Spleen (tissue), 11 donors: ENCODE measurements at regions not wholly inside any gene's neighbourhood (a gene's known extent, or its start where the extent isn't known, plus 50 kb on each side); places are given as distances from the start of the nearest gene placed in this dataset.

Experiments used
- DNase-seq: peaks from one replicate; pipeline ENCODE4 v3.0.0-alpha.2; 2020
- H3K27ac ChIP-seq, 8 donors: fragments of 200-600 bp; sonication (generic) in 7 of 8; 1 replicate in 4 of 8; 2 replicates in 4 of 8; pipeline versions ENCODE4 v1.5.0 to v1.8.0; 2016 to 2021; ENCODE audit warnings: inconsistent platforms in 4 of 8, mild to moderate bottlenecking in 4 of 8, moderate library complexity in 1 of 8
- H3K27me3 ChIP-seq, 7 donors: fragments of 200-600 bp; sonication (generic) in 6 of 7; replicated peaks in 1 of 7; 1 replicate in 4 of 7; 2 replicates in 3 of 7; pipeline versions ENCODE4 v1.5.0 to v1.8.0; 2016 to 2021; ENCODE audit warnings: inconsistent platforms in 3 of 7, mild to moderate bottlenecking in 1 of 7
- H3K36me3 ChIP-seq, 6 donors: fragments of 200-600 bp; sonication (generic) in 5 of 6; 1 replicate in 4 of 6; 2 replicates in 2 of 6; pipeline versions ENCODE4 v1.5.0 to v1.8.0; 2016 to 2021; ENCODE audit warnings: inconsistent platforms in 2 of 6
- H3K4me1 ChIP-seq, 6 donors: fragments of 200-600 bp; sonication (generic) in 5 of 6; 1 replicate in 3 of 6; 2 replicates in 3 of 6; pipeline versions ENCODE4 v1.5.0 to v1.8.0; 2016 to 2021; ENCODE audit warnings: inconsistent platforms in 3 of 6
- H3K4me3 ChIP-seq, 8 donors: fragments of 200-600 bp; sonication (generic) in 7 of 8; 1 replicate in 4 of 8; 2 replicates in 4 of 8; pipeline versions ENCODE4 v1.5.0 to v1.8.0; 2016 to 2021; ENCODE audit warnings: inconsistent platforms in 4 of 8, mild to moderate bottlenecking in 4 of 8, moderate library complexity in 2 of 8
- H3K9me3 ChIP-seq, 8 donors: fragments of 200-600 bp; sonication (generic) in 7 of 8; 1 replicate in 4 of 8; 2 replicates in 4 of 8; pipeline versions ENCODE4 v1.5.0 to v1.8.0; 2016 to 2021; ENCODE audit warnings: inconsistent platforms in 4 of 8
- CTCF ChIP-seq, 11 experiments: fragments of 200-600 bp in 7 of 11; fragments of 450-650 bp in 4 of 11; sonication (generic) in 4 of 11; IDR thresholded peaks in 8 of 11; conservative IDR thresholded peaks in 3 of 11; 1 replicate in 7 of 11; 2 replicates in 4 of 11; pipeline versions ENCODE4 v1.4.0 to v1.8.0; 2016 to 2021; ENCODE audit warnings: antibody characterized with exemption in 11 of 11, inconsistent platforms in 4 of 11, mild to moderate bottlenecking in 1 of 11
- POLR2A ChIP-seq, 3 donors: fragments of 450-650 bp; IDR thresholded peaks; one replicate each; pipeline ENCODE4 v1.5.1; 2017; ENCODE audit warnings: antibody characterized with exemption in 3 of 3, mild to moderate bottlenecking in 1 of 3
- POLR2AphosphoS5 ChIP-seq, 3 donors: sonication (generic); formaldehyde crosslinking; IDR thresholded peaks; one replicate each; pipeline ENCODE4 v1.5.1; 2017; ENCODE audit warnings: antibody characterized with exemption in 3 of 3
- WGBS, 5 donors: extraction: QIAGEN DNeasy Blood & Tissue Kit in 3 of 5; methylation state at CpG; one replicate each; pipeline versions ENCODE4 v1.1.5 to v1.1.7; 2013 to 2018; 5-methylcytosine and 5-hydroxymethylcytosine counted together
- intact Hi-C: fragments of 100-400 bp; cut with DNase I; formaldehyde crosslinking; loops from one replicate; pipeline ENCODE4 v1.15.0; 2023; ENCODE audit warnings: low total_unique reads
- donor health status: healthy with polysubstance abuse.
- donor health status: DM: no; HTN: no; CAD: no; lungs with moderate emphysema.
- donor health status: DM: no; HTN: no; CAD: no.
- donor health status: Bipolar disorder and iron deficiency.
- donor health status: healthy.
- donor health status: DM: no; HTN: no; CAD: no.
- donor health status: DM: yes; HTN: yes; CAD: no.

DNA sequence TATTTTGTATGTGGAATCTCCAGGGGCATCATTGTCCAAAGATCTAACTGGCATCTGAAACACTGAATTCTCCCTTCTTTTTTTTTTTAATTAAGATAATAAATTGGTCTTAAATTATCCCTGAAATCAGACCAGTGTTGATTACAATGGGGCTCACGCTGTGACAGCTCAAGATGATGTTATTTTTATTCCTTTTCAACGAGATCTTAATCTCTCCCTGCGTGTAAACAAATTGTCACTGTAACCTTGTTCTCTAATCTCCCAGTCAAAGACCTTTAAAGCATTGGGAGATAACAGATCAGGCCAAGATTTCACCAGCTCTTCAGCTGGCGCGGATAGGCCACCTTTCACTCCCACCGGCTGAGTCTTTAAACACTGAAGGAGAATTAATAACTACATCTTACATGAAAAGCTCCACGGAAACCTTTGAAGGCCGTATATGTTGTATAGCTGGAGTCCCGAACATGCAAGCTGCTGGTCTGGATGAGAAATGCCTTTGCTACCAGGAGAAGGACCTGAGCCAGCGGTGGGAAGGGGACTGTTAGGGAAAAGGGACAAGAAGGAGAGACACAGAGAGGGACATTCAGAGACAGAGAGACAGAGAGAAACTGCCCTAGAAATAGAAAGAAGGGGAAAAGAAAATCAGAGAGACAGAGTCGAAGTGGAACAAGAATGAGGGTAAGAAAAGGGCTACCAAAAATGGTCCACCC lies 418.8 kb upstream of the NR2F2 start:
- H3K36me3 ChIP-seq: no peaks in the 10 kb centered on the region
- intact Hi-C loops: no loop called here
- no peaks in the 10 kb centered on the region for H3K27me3 ChIP-seq
- no peak overlapping the region for H3K27ac ChIP-seq
- TF ChIP-seq POLR2A (IDR thresholded peaks at IDR 0.05): no peak
- TF ChIP-seq POLR2AphosphoS5 (IDR thresholded peaks at IDR 0.05): no peak
- no peak for TF ChIP-seq CTCF (IDR thresholded peaks at IDR 0.05 in 8 of 11, conservative IDR thresholded peaks at IDR 0.05 in 3 of 11)
- no peak for DNase-seq
- no peak overlapping the region for H3K4me3 ChIP-seq
- WGBS, 5 donors: 69 to 86% (median 77%) methylated on average over 11 of the region's 11 CpGs
- H3K9me3 ChIP-seq: no peaks in the 10 kb centered on the region
- no peaks in the 10 kb centered on the region for H3K4me1 ChIP-seq

DNA sequence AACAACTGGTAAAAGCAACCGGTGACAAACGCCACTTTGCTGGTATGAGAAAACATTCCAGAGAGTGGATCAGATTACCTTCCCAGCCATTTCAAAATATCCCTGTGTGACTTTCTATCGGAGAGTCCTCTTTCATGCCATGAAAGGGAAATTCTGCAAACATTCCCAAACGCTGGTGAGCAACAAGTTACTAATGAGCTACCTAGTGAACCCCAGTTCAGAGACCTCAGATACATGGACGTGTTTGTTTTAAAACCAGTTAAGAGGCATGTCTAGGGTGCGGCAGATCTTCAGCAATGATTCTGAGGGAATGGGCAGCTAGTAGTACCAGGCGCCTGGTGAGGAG lies 418.2 kb upstream of the NR2F2 start:
- no peaks in the 10 kb centered on the region for H3K27me3 ChIP-seq
- H3K4me3 ChIP-seq: no peak overlapping the region
- intact Hi-C loops: no loop called here
- DNase-seq: no peak
- TF ChIP-seq CTCF (IDR thresholded peaks at IDR 0.05 in 8 of 11, conservative IDR thresholded peaks at IDR 0.05 in 3 of 11) (no peak), POLR2AphosphoS5 (IDR thresholded peaks at IDR 0.05) (no peak), POLR2A (IDR thresholded peaks at IDR 0.05) (no peak)
- 85 to 94% (median 91%) methylated on average over 7 of the region's 7 CpGs for WGBS, 5 donors
- H3K4me1 ChIP-seq: no peaks in the 10 kb centered on the region
- H3K36me3 ChIP-seq: no peaks in the 10 kb centered on the region
- H3K9me3 ChIP-seq: no peaks in the 10 kb centered on the region
- H3K27ac ChIP-seq: no peak overlapping the region

GRCh38 chr15:95912728-95913127 lies 417.8 kb upstream of the NR2F2 start:
- no peaks in the 10 kb centered on the region for H3K9me3 ChIP-seq
- DNase-seq: no peak
- H3K27ac ChIP-seq: no peak overlapping the region
- H3K36me3 ChIP-seq: no peaks in the 10 kb centered on the region
- H3K4me3 ChIP-seq: no peak overlapping the region
- intact Hi-C loops: no loop called here
- WGBS, 5 donors: 72 to 83% (median 79%) methylated on average over 2 of the region's 2 CpGs
- no peaks in the 10 kb centered on the region for H3K27me3 ChIP-seq
- no peak for TF ChIP-seq POLR2A (IDR thresholded peaks at IDR 0.05)
- TF ChIP-seq POLR2AphosphoS5 (IDR thresholded peaks at IDR 0.05): no peak
- no peak for TF ChIP-seq CTCF (IDR thresholded peaks at IDR 0.05 in 8 of 11, conservative IDR thresholded peaks at IDR 0.05 in 3 of 11)
- no peaks in the 10 kb centered on the region for H3K4me1 ChIP-seq

DNA sequence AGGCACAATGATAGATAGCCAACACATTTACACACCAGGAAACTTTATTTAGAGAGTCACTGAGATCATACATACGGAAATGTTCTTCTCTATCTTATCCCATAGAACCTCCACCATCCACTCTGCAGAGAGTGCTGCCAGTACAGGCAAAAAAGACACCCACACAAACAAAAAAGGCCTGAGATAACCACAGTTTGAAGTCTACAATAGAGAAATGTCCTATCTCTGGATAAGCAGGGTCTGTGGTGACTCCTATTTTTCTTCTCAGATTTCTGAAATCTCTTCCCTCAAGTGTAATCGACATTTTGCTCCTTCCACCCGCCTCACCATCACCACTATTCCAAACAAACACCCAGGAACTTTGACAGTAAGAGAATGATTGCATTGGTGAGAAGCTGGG lies 413.9 kb upstream of the NR2F2 start:
- H3K36me3 ChIP-seq: no peaks in the 10 kb centered on the region
- 72 to 90% (median 87%) methylated on average over 3 of the region's 3 CpGs for WGBS, 5 donors
- TF ChIP-seq POLR2AphosphoS5 (IDR thresholded peaks at IDR 0.05) (no peak), POLR2A (IDR thresholded peaks at IDR 0.05) (no peak), CTCF (IDR thresholded peaks at IDR 0.05 in 8 of 11, conservative IDR thresholded peaks at IDR 0.05 in 3 of 11) (no peak)
- no peak overlapping the region for H3K4me3 ChIP-seq
- H3K27ac ChIP-seq: no peak overlapping the region
- H3K27me3 ChIP-seq: no peaks in the 10 kb centered on the region
- intact Hi-C loops: no loop called here
- no peak for DNase-seq
- peaks cover 0 to 5% (median 0%) of the 10 kb centered on the region in 6 donors for H3K4me1 ChIP-seq
- H3K9me3 ChIP-seq: no peaks in the 10 kb centered on the region
